Erythroblast (primary cell): ENCODE measurements at regions not wholly inside any gene's neighbourhood (a gene's known extent, or its start where the extent isn't known, plus 50 kb on each side); places are given as distances from the start of the nearest gene placed in this dataset.

Source experiments
- DNase-seq, 2 experiments: peaks; one replicate each; lab custom pipeline; 2025; lab: John Stamatoyannopoulos, UW
- GATA1 ChIP-seq: IDR thresholded peaks from 2 replicates; pipeline ENCODE4 v1.6.1; 2011; ENCODE audit warnings: low read depth, mild to moderate bottlenecking, control low read depth, low read length, moderate library complexity
- POLR2A ChIP-seq: IDR thresholded peaks from 2 replicates; pipeline ENCODE4 v1.6.1; 2011; ENCODE audit warnings: mild to moderate bottlenecking, low read length

DNA sequence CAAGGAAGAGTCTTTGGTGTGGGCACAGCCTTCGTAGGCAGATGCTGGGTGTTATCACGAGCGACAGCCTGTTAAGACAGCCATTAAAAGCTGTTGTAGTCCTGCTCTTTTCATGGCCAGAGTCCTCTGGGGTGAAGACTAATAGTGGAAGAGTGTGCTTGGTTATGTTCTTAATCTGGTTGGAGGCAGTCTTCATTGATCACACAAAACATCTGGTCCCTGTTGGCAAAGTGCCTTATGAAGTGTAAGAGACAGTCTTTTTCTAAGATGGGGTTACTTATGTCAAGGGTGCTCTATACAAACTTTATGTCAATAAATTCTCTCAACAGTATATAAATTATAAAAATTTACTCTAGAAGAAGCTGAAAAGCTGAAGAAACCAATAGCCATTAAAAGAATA is 280.4 kb downstream of the CAAP1 start:
- no peak for TF ChIP-seq POLR2A
- TF ChIP-seq GATA1: no peak
- DNase-seq: peak; percentile 60 to 84

- no peak for DNase-seq
- TF ChIP-seq GATA1 (no peak), POLR2A (no peak)
Observed at GRCh38 chr9:26606756-26607155, 285.8 kb downstream of the CAAP1 start.

DNA sequence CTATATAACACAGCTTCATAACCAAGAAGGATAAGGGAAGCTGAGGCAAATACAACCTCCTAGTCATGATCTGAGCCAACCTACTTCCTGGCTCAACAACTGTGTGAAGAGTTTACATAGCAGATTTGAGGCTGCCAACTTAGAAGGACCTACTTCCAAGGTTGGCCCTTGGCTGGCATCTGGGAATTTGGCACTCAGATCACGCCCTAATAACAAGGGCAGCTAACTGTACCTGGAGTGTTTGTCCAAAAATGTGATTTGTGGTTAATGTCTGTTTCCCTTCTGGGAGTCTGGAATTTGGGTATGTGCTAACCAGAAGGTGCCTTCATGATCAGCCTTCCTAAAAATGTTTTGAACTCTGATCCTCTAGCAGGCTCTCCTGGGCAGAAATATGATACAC is 287.2 kb downstream of the CAAP1 start:
- DNase-seq: no peak

DNA sequence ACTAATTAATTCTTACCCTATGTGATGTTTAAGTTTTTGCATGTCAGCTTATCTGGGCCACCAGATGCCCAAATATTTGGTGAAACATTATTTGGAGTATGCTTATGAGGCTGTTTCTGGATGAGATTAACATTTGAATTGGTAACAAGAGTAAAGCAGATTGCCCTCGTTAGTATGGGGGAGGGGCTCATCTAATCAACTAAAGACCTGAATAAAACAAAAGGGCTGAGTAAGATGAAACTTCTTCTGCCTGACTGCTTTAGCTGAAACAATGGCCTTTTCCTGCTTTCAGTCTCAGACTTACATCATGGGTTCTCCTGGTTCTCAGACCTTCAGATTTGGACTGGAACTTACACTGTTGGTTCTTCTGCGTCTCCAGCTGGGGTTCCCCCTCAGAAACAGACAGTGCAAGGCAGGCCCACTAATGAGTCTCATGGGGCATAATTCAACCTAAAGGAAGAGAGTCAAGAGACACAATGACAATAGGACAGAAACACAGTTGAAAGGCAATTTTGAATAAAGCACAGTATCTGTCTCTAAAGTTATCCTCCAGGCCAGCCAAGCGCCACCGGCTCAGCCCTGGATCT is 288.4 kb downstream of the CAAP1 start:
- peak in 1 of 2 experiments; percentile 5 for DNase-seq
- TF ChIP-seq GATA1 (no peak), POLR2A (no peak)

More for the DNA sequence above, 287.2 kb downstream of the CAAP1 start:
- TF ChIP-seq POLR2A (no peak), GATA1 (no peak)

DNA sequence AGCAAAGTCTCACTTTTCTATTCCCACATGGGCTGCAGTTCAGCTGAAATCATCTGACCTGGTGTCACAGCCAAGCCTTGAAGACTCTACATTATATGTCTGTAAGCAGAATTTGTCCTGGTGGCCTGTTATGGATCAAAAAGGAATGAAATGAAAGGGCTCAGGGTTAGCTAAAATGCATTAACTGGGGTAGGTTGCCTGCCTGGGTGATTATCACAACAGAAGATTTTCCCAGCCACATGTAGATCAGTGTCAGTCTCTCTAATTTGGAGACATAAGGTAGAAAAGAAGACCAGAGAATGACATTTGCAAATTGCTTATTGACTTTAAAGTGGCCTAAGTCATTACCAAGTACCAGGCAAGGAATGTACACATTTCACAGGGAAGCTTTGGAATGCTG is 289.0 kb downstream of the CAAP1 start:
- TF ChIP-seq POLR2A: no peak
- TF ChIP-seq GATA1: no peak
- no peak for DNase-seq

- TF ChIP-seq POLR2A (no peak), GATA1 (no peak)
- DNase-seq: no peak
Observed at GRCh38 chr9:26597542-26598149, 295.0 kb downstream of the CAAP1 start.

- no peak for DNase-seq
- TF ChIP-seq POLR2A: no peak
Observed at GRCh38 chr9:26579056-26579455, 313.5 kb downstream of the CAAP1 start.

DNA sequence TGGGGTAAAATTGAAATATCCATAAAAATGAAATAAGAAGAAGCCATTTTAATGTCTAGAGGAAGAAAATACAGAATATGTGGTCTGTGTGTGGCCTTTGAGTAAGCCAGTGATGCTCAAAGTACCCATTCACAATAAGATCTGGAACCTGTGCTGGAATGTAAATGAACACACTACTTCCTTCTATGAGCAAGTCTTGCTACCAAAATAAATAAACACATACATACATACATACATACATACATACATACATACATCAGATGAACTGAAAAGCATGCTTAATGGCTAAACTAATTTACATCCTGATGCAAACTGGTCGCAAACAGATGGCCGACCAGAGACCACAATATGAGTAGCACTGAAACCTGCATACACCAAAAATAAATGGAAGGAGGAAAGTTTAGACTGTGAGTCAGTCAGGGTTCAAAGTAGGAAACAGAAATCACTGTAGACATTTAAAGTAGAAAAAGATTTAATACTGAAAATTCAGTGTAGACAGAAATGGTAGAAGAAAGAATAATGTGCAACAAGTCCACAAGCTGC is 317.6 kb downstream of the CAAP1 start:
- DNase-seq: no peak
- no peak for TF ChIP-seq GATA1
- no peak for TF ChIP-seq POLR2A

DNA sequence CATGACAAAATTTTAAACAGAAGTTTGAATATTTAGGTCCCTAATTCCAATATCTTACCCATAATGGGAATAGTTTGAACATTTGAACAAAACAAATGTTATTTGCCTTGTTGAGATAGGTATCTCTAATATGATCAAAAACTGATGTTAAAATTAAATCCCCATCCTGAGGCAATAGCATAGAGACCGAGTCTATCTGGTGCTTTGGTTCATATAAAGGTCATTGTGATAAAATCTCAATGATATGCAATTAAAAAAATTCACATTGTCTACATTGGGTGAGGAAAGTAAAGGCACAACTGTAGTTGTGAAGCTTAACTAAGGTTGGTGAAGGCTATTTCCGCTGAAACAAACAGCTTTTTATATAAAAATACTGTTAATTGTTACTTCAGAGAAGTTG is 318.3 kb downstream of the CAAP1 start:
- DNase-seq: no peak
- no peak for TF ChIP-seq POLR2A
- no peak for TF ChIP-seq GATA1

GRCh38 chr9:26567976-26568375 is 324.6 kb downstream of the CAAP1 start:
- TF ChIP-seq POLR2A (no peak), GATA1 (no peak)
- DNase-seq: no peak

GRCh38 chr9:26566141-26566540 is 326.5 kb downstream of the CAAP1 start:
- TF ChIP-seq POLR2A (no peak), GATA1 (no peak)
- no peak for DNase-seq

- no peak for DNase-seq
- no peak for TF ChIP-seq GATA1
Observed at GRCh38 chr9:26565118-26565517, 327.5 kb downstream of the CAAP1 start.

DNA sequence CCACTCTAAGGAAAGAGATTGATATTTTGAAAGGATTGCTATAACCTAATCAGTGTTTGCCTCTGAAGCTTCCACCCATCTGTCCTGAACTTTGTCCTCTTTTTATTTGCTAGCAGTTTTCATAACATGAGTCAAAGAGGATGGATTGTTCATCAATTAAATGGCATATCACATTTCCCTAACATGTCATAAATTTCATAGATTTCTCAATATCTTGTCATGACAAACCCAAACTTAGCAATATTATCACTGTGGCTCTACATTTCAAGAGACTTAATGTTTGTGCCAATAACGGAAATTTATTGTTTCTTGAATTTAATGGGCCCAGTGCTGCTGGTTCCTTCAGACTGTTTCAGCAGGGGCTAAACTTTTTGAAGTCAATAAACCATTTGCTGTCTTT is 330.3 kb downstream of the CAAP1 start:
- TF ChIP-seq GATA1 (no peak), POLR2A (no peak)
- no peak for DNase-seq

GRCh38 chr9:26561928-26562327 is 330.7 kb downstream of the CAAP1 start:
- TF ChIP-seq POLR2A: no peak
- TF ChIP-seq GATA1: no peak
- no peak for DNase-seq

GRCh38 chr9:26559506-26559905 is 333.1 kb downstream of the CAAP1 start:
- no peak for DNase-seq

More at GRCh38 chr9:26559506-26559905, 333.1 kb downstream of the CAAP1 start:
- TF ChIP-seq POLR2A (no peak), GATA1 (no peak)
